Thoracic aorta (tissue), 2 donors: ENCODE measurements at regions not wholly inside any gene's neighbourhood (a gene's known extent, or its start where the extent isn't known, plus 50 kb on each side); places are given as distances from the start of the nearest gene placed in this dataset.

Experiments
- ATAC-seq: fragments of 150-250 bp; one replicate; pipeline ENCODE4 v1.8.0; 2017; ENCODE audit warnings: low read depth; ENCODE audit not compliant: insufficient number of reproducible peaks, low FRiP score
- DNase-seq: peaks from one replicate; pipeline ENCODE4 v3.0.0-alpha.2; 2020; ENCODE audit warnings: low spot score
- H3K27ac ChIP-seq, 2 donors: fragments of 200-600 bp; sonication (generic); 1 replicate in 1 of 2; 2 replicates in 1 of 2; pipeline ENCODE4 v1.5.1; 2016; ENCODE audit warnings: mild to moderate bottlenecking in 2 of 2, moderate library complexity in 2 of 2
- H3K27me3 ChIP-seq: fragments of 200-600 bp; sonication (generic); replicated peaks from 2 replicates; pipeline ENCODE4 v1.6.0; 2016; ENCODE audit warnings: mild to moderate bottlenecking; ENCODE audit not compliant: insufficient read depth
- H3K36me3 ChIP-seq: fragments of 200-600 bp; sonication (generic); one replicate; pipeline ENCODE4 v1.5.1; 2016
- H3K4me1 ChIP-seq, 2 donors: fragments of 200-600 bp; sonication (generic); 1 replicate in 1 of 2; 2 replicates in 1 of 2; pipeline versions ENCODE4 v1.5.1 to v1.6.0; 2016; ENCODE audit warnings: low read depth in 2 of 2, mild to moderate bottlenecking in 1 of 2; ENCODE audit not compliant: control insufficient read depth in 1 of 2
- H3K4me3 ChIP-seq: fragments of 200-600 bp; sonication (generic); 2 replicates; pipeline ENCODE4 v1.5.1; 2016; ENCODE audit warnings: mild to moderate bottlenecking
- H3K9me3 ChIP-seq: fragments of 200-600 bp; sonication (generic); 2 replicates; pipeline ENCODE4 v1.5.1; 2016
- CTCF ChIP-seq: fragments of 200-600 bp; sonication (generic); IDR thresholded peaks from one replicate; pipeline ENCODE4 v1.5.1; 2019; ENCODE audit warnings: antibody characterized with exemption

- H3K4me3 ChIP-seq = no peak overlapping the region
- no peaks in the 10 kb centered on the region for H3K9me3 ChIP-seq
- no peak for DNase-seq
- ATAC-seq = no peak
- no peaks in the 10 kb centered on the region for H3K36me3 ChIP-seq
- no peak overlapping the region for H3K27ac ChIP-seq
- no peak for TF ChIP-seq CTCF
- H3K27me3 ChIP-seq = no peaks in the 10 kb centered on the region
- no peaks in the 10 kb centered on the region for H3K4me1 ChIP-seq
Measured at GRCh38 chr7:85600395-85600794, 413.5 kb upstream of the SEMA3D start.

GRCh38 chr7:85596827-85597226 lies 410.0 kb upstream of the SEMA3D start:
- no peaks in the 10 kb centered on the region for H3K9me3 ChIP-seq
- ATAC-seq (no peak), DNase-seq (no peak)
- no peaks in the 10 kb centered on the region for H3K4me1 ChIP-seq
- no peak overlapping the region for H3K27ac ChIP-seq
- no peak overlapping the region for H3K4me3 ChIP-seq
- no peaks in the 10 kb centered on the region for H3K27me3 ChIP-seq
- TF ChIP-seq CTCF = no peak
- H3K36me3 ChIP-seq = no peaks in the 10 kb centered on the region

GRCh38 chr7:85595750-85596178 lies 408.9 kb upstream of the SEMA3D start:
- no peak for TF ChIP-seq CTCF
- ATAC-seq (no peak), DNase-seq (no peak)
- no peak overlapping the region for H3K4me3 ChIP-seq
- H3K36me3 ChIP-seq = no peaks in the 10 kb centered on the region
- H3K9me3 ChIP-seq = no peaks in the 10 kb centered on the region
- no peaks in the 10 kb centered on the region for H3K27me3 ChIP-seq
- no peaks in the 10 kb centered on the region for H3K4me1 ChIP-seq
- H3K27ac ChIP-seq = no peak overlapping the region

GRCh38 chr7:85593355-85593754 lies 406.5 kb upstream of the SEMA3D start:
- Histone ChIP-seq H3K4me3 (no peak overlapping the region), H3K36me3 (no peaks in the 10 kb centered on the region), H3K27me3 (no peaks in the 10 kb centered on the region), H3K9me3 (no peaks in the 10 kb centered on the region), H3K27ac (no peak overlapping the region), H3K4me1 (no peaks in the 10 kb centered on the region)
- DNase-seq (no peak), ATAC-seq (no peak)
- TF ChIP-seq CTCF = no peak

GRCh38 chr7:85587785-85588184 lies 400.9 kb upstream of the SEMA3D start:
- ATAC-seq (no peak), DNase-seq (no peak)
- TF ChIP-seq CTCF = no peak
- Histone ChIP-seq H3K36me3 (no peaks in the 10 kb centered on the region), H3K9me3 (no peaks in the 10 kb centered on the region), H3K4me3 (no peak overlapping the region), H3K4me1 (no peaks in the 10 kb centered on the region), H3K27ac (no peak overlapping the region), H3K27me3 (no peaks in the 10 kb centered on the region)
